Gastroesophageal sphincter (tissue), 3 donors: ENCODE measurements at regions not wholly inside any gene's neighbourhood (a gene's known extent, or its start where the extent isn't known, plus 50 kb on each side); places are given as distances from the start of the nearest gene placed in this dataset.

ENCODE experiments used
- POLR2A ChIP-seq, 2 donors: fragments of 450-650 bp; IDR thresholded peaks; one replicate each; pipeline ENCODE4 v1.6.1; 2017; ENCODE audit warnings: antibody characterized with exemption in 2 of 2, mild to moderate bottlenecking in 2 of 2, moderate library complexity in 1 of 2
- TF ChIP-seq, protein P1 (sequence below), 4 experiments: fragments of 200-600 bp in 2 of 4; fragments of 450-650 bp in 2 of 4; sonication (generic) in 1 of 4; IDR thresholded peaks; one replicate each; pipeline ENCODE4 v1.5.1; 2017 to 2019; ENCODE audit warnings: antibody characterized with exemption in 4 of 4, mild to moderate bottlenecking in 2 of 4, moderate library complexity in 2 of 4

GRCh38 chr10:9895453-9895852, 1122.2 kb upstream of the CELF2 start:
- TF ChIP-seq, protein P1, sequence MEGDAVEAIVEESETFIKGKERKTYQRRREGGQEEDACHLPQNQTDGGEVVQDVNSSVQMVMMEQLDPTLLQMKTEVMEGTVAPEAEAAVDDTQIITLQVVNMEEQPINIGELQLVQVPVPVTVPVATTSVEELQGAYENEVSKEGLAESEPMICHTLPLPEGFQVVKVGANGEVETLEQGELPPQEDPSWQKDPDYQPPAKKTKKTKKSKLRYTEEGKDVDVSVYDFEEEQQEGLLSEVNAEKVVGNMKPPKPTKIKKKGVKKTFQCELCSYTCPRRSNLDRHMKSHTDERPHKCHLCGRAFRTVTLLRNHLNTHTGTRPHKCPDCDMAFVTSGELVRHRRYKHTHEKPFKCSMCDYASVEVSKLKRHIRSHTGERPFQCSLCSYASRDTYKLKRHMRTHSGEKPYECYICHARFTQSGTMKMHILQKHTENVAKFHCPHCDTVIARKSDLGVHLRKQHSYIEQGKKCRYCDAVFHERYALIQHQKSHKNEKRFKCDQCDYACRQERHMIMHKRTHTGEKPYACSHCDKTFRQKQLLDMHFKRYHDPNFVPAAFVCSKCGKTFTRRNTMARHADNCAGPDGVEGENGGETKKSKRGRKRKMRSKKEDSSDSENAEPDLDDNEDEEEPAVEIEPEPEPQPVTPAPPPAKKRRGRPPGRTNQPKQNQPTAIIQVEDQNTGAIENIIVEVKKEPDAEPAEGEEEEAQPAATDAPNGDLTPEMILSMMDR (IDR thresholded peaks at IDR 0.05) = no peak
- no peak for TF ChIP-seq POLR2A (IDR thresholded peaks at IDR 0.05)
